NT2/D1 (cell line): ENCODE measurements at regions not wholly inside any gene's neighbourhood (a gene's known extent, or its start where the extent isn't known, plus 50 kb on each side); places are given as distances from the start of the nearest gene placed in this dataset.

Experiments
- SUZ12 ChIP-seq: IDR thresholded peaks from 2 replicates; pipeline ENCODE4 v1.6.1; 2011; ENCODE audit not compliant: insufficient read length, insufficient read depth; ENCODE audit errors: extremely low read depth
- YY1 ChIP-seq: IDR thresholded peaks from 2 replicates; pipeline ENCODE4 v1.6.1; 2011; ENCODE audit not compliant: insufficient read length, insufficient read depth
- ZNF274 ChIP-seq: IDR thresholded peaks from 2 replicates; pipeline ENCODE4 v1.6.1; 2011; ENCODE audit warnings: mild to moderate bottlenecking, low read depth, low read length

GRCh38 chr5:9712911-9713310, 82.8 kb upstream of the TAS2R1 start:
- no peak for TF ChIP-seq ZNF274
- TF ChIP-seq YY1, result no peak
- no peak for TF ChIP-seq SUZ12
